ENCODE measurements at regions not wholly inside any gene's neighbourhood (a gene's known extent, or its start where the extent isn't known, plus 50 kb on each side); places are given as distances from the start of the nearest gene placed in this dataset.

DNA sequence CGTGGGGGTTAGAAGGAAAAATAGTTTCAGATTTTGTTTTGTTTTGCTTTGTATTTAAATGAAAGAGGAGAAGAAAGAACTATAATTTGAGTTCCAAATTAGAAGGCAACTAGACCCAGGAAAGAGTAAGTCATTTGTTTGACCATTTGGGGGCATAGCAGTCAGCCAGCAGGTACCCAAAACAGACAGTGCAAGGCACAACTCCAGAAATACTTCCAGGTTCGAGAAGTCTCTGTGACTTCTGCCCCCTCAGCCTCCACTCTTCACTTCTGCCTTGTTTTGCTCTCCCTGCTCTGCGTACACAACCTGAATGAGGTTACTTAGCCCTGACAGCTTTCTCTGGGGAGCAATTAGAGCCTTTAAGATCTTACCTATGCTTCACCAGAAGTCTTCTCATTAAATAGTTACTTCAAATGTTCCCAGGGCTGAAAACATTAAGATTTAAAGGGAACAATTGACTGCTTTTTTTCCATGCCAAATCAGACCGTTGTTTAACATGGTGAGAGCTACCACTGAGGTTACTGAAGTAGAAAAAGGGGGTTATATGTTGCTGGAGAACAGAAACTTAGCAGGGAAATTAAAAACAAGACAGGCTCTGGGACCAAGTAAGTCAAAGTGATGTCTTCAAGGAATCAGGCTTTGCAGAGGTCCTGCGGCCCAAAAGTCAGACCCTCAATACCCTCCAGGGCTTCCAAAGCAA is 216.9 kb downstream of the BCL11A start:
- Histone ChIP-seq H3K4me1 (ENCODE audit: control insufficient read depth, insufficient read depth, low read length) (no peaks in the 10 kb centered on the region), H3K27me3 (ENCODE audit: control insufficient read depth, insufficient read depth, low read length) (no peaks in the 10 kb centered on the region), H3K27ac (ENCODE audit: low read depth, low read length) (no peak overlapping the region), H3K36me3 (ENCODE audit: control insufficient read depth, insufficient read depth, low read length) (no peaks in the 10 kb centered on the region), H3K9ac (ENCODE audit: low read length) (no peak overlapping the region), H3K4me3 (ENCODE audit: low read length) (no peak overlapping the region)

DNA sequence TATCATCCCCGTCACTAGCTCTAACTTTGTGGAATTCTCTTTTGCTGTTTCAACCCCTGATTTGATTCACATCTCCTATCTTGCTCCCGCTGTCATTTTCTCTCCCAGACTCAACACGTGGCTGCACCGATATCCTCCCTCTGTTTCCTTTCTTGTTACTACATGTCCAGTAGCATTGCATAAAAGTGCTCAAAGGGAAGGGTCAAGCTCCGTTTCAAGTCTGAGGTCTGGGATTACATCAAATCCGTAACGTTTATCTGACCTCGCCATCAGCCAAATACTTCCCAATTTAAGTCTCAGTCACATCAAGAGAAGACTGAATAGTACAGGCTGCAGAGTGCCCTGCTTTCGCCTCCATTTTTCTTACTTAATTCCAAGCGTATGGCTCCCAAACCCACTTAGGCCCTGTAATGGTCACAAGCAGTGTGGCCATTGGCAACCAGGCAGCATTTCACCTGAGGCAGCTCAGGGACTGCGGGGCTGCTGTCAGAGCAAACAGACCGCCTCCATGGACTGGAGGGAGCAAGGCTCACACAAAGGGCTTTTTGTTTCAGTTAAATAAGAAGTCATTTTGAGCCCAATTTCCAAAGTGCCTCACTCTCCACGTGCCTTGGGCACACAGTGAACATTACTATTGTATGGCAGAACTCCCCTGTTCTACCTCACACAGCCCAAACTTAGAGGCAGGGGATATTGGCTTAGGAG is 217.8 kb downstream of the BCL11A start:
- no peaks in the 10 kb centered on the region for H3K27me3 ChIP-seq (ENCODE audit: control insufficient read depth, insufficient read depth, low read length)
- H3K4me1 ChIP-seq (ENCODE audit: control insufficient read depth, insufficient read depth, low read length): no peaks in the 10 kb centered on the region
- no peak overlapping the region for H3K4me3 ChIP-seq (ENCODE audit: low read length)
- H3K36me3 ChIP-seq (ENCODE audit: control insufficient read depth, insufficient read depth, low read length): no peaks in the 10 kb centered on the region
- no peak overlapping the region for H3K27ac ChIP-seq (ENCODE audit: low read depth, low read length)
- no peak overlapping the region for H3K9ac ChIP-seq (ENCODE audit: low read length)

DNA sequence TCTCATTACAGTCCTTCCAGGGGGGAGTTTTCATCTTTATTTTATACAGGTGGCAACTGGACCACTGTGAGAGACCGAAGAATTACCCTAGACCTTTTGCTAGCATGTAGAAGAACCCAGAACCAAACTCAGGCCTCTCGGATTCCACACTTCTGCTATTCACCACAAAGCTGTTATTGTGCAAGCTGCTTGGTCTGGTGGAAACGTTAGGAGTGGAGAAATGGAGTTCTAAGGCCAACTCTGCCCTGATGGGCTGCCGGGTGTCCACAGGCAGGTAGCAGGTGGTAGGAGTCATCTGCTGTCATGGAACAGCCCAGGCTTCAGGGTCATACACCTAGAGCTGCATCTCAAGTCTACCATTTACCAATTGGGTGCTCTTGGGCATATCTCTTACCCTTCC is 218.8 kb downstream of the BCL11A start:
- Histone ChIP-seq H3K9ac (ENCODE audit: low read length) (no peak overlapping the region), H3K4me3 (ENCODE audit: low read length) (no peak overlapping the region), H3K27me3 (ENCODE audit: control insufficient read depth, insufficient read depth, low read length) (no peaks in the 10 kb centered on the region), H3K4me1 (ENCODE audit: control insufficient read depth, insufficient read depth, low read length) (no peaks in the 10 kb centered on the region), H3K27ac (ENCODE audit: low read depth, low read length) (no peak overlapping the region), H3K36me3 (ENCODE audit: control insufficient read depth, insufficient read depth, low read length) (no peaks in the 10 kb centered on the region)

DNA sequence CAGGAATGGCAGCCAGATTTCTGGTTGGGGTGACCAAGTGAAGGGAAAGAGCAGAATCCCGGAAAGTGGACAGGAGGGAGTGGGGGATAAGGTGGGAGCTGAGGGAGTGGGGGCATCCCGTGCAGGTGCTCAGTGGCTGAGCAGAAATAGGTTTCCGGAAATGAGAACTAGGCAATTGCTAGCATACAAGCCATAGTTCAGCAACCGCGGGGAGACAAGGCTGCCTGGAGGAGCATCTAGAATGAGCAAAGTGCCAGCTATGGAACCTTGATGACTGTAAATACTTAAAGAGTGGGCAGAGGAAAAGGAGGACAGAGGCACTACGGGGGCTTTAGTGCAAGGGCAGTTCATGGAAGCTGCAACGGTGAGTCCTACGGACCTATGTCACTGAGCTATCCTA is 220.2 kb downstream of the BCL11A start:
- no peak overlapping the region for H3K9ac ChIP-seq (ENCODE audit: low read length)
- no peak overlapping the region for H3K27ac ChIP-seq (ENCODE audit: low read depth, low read length)
- H3K4me3 ChIP-seq (ENCODE audit: low read length): no peak overlapping the region
- no peaks in the 10 kb centered on the region for H3K36me3 ChIP-seq (ENCODE audit: control insufficient read depth, insufficient read depth, low read length)
- no peaks in the 10 kb centered on the region for H3K27me3 ChIP-seq (ENCODE audit: control insufficient read depth, insufficient read depth, low read length)
- no peaks in the 10 kb centered on the region for H3K4me1 ChIP-seq (ENCODE audit: control insufficient read depth, insufficient read depth, low read length)

DNA sequence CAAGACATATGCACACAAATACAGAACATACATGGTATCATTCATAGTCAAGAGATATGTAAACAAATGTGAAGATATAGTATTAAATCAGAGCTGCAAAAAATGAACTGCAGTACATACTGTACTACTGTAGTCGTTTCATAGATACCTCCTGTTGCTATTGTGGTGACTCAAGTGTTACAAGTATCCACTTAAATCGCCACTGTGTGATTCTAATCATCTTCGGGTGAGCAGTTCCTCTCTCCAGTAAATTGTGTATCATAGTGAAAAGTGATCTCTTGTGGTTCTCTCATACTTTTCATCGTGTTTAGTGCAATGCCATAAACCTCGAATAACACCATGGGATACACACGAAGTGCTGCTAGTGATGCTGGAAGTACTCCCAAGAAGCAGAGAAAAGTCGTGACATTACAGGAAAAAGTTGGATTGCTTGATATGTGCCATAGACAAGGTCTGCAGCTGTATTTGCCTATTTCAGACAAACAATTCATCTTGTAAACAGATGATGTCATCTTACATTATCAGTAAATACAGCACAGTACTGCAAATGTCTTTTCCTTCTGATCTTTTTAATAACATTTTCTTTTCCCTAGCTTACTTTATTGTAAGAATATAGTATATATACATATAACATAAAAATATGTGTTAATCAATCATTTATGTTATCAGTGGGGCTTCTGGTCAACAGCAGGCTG is 222.2 kb downstream of the BCL11A start:
- H3K27me3 ChIP-seq (ENCODE audit: control insufficient read depth, insufficient read depth, low read length): no peaks in the 10 kb centered on the region
- no peak overlapping the region for H3K27ac ChIP-seq (ENCODE audit: low read depth, low read length)
- H3K4me1 ChIP-seq (ENCODE audit: control insufficient read depth, insufficient read depth, low read length): no peaks in the 10 kb centered on the region
- no peak overlapping the region for H3K4me3 ChIP-seq (ENCODE audit: low read length)
- no peaks in the 10 kb centered on the region for H3K36me3 ChIP-seq (ENCODE audit: control insufficient read depth, insufficient read depth, low read length)
- H3K9ac ChIP-seq (ENCODE audit: low read length): no peak overlapping the region

DNA sequence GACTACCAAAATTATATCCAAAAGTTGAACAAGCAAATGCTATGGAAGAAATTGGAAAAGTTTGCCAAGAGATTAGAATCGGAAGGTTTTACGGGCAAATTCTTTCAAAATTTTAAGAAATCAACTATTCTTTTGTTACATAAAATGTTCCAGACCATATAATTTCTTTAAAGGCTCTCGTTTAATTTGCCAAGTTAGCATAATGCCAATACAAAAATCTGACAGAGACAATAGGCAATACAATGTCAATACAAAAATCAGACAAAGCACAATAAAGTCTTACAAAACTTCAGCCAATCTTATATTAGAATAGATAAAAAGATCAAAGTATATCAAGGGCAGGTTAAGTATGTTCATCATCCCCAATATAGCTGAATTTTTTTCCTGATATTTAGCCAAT is 224.2 kb downstream of the BCL11A start:
- H3K27ac ChIP-seq (ENCODE audit: low read depth, low read length): no peak overlapping the region
- H3K4me3 ChIP-seq (ENCODE audit: low read length): no peak overlapping the region
- no peaks in the 10 kb centered on the region for H3K36me3 ChIP-seq (ENCODE audit: control insufficient read depth, insufficient read depth, low read length)
- no peaks in the 10 kb centered on the region for H3K27me3 ChIP-seq (ENCODE audit: control insufficient read depth, insufficient read depth, low read length)
- no peaks in the 10 kb centered on the region for H3K4me1 ChIP-seq (ENCODE audit: control insufficient read depth, insufficient read depth, low read length)
- H3K9ac ChIP-seq (ENCODE audit: low read length): no peak overlapping the region

DNA sequence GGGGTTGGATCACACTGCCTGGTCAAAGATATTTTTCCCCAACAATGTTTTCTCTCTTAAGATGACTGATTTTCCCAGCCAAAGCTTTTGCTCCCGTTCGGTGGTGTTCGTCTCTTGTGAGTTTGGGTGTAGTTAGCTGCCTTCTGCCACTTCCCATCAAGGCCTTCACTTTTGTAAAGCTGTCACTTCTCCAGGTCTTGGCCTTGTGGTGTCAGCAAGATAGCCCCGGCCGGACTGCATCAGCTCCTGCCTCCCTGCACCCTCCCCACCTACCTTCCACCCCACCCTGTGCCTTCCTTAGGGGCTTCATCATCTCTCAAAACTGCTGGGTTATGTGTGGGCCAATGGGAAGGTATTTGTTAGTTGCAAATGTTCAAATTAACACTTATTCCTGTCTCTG is 228.9 kb downstream of the BCL11A start:
- Histone ChIP-seq H3K4me1 (ENCODE audit: control insufficient read depth, insufficient read depth, low read length) (no peaks in the 10 kb centered on the region), H3K9ac (ENCODE audit: low read length) (no peak overlapping the region), H3K36me3 (ENCODE audit: control insufficient read depth, insufficient read depth, low read length) (no peaks in the 10 kb centered on the region), H3K27ac (ENCODE audit: low read depth, low read length) (no peak overlapping the region), H3K27me3 (ENCODE audit: control insufficient read depth, insufficient read depth, low read length) (no peaks in the 10 kb centered on the region), H3K4me3 (ENCODE audit: low read length) (no peak overlapping the region)

DNA sequence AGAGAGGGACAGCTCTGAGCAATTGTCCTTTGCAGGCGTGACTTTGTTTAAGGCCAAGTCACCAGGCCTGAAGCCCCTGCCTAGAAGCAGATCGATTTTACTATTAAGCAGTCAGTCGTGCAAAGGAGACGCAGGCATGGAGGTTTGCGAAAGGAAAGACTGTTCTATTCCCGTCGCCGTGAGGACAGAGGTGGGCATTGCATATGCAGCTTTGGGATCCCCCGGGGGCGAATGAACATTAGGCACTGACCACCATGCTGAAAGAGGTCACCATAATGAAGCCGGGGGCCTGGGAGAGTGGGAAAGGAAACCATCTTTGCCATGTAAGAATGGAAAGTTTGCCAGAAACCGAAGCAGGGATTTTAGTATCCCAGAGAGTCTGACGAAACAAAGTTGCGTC is 231.6 kb downstream of the BCL11A start:
- Histone ChIP-seq H3K36me3 (ENCODE audit: control insufficient read depth, insufficient read depth, low read length) (no peaks in the 10 kb centered on the region), H3K9ac (ENCODE audit: low read length) (no peak overlapping the region), H3K27ac (ENCODE audit: low read depth, low read length) (no peak overlapping the region), H3K4me3 (ENCODE audit: low read length) (no peak overlapping the region), H3K27me3 (ENCODE audit: control insufficient read depth, insufficient read depth, low read length) (no peaks in the 10 kb centered on the region), H3K4me1 (ENCODE audit: control insufficient read depth, insufficient read depth, low read length) (no peaks in the 10 kb centered on the region)

DNA sequence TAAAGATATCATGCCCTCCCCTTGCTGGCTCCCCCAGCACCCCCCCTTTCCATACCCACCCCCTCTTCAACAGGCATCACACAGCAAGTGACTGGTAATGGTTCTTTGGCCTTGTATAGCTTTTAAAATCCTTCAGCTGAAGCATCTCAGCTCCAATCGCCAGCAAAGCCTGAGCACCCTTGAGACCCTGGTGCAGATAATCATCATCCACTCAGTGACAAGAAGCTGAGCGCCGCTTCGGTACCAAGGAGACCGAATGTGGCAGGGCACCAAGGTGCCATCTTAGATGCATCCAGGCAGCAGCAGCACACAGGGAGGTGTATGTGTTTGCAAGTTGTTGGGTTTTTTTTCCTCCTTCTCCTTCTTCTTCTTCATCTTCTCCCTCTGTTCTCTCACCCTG is 232.7 kb downstream of the BCL11A start:
- H3K27me3 ChIP-seq (ENCODE audit: control insufficient read depth, insufficient read depth, low read length): no peaks in the 10 kb centered on the region
- H3K27ac ChIP-seq (ENCODE audit: low read depth, low read length): no peak overlapping the region
- H3K4me3 ChIP-seq (ENCODE audit: low read length): no peak overlapping the region
- no peaks in the 10 kb centered on the region for H3K4me1 ChIP-seq (ENCODE audit: control insufficient read depth, insufficient read depth, low read length)
- H3K36me3 ChIP-seq (ENCODE audit: control insufficient read depth, insufficient read depth, low read length): no peaks in the 10 kb centered on the region
- no peak overlapping the region for H3K9ac ChIP-seq (ENCODE audit: low read length)

DNA sequence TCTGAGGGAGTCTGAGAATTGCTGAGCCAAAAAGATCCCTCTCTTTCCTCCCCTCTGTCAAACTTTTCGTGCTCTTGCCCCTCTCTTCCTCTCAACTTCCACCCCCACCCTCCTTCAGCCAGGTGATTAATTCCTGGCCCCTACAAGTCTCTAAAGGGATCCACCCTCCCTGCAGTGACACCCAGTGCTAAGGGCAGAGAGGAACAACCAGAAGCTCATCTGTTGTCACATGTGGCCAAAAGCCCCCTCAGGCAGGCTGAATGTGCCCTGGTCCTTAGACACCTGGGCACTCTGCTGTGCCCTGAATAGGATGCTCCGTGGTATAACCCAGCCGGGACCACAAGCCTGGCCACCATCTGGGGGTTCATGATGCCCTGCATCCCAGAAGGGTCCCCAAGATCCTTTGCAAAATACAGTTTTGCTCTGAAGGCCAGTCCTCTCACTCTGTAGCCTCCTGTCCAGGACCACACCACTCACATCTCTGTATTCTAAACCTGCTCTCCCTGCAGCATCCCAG is 234.4 kb downstream of the BCL11A start:
- no peak overlapping the region for H3K9ac ChIP-seq (ENCODE audit: low read length)
- H3K4me3 ChIP-seq (ENCODE audit: low read length): no peak overlapping the region
- H3K36me3 ChIP-seq (ENCODE audit: control insufficient read depth, insufficient read depth, low read length): no peaks in the 10 kb centered on the region
- H3K4me1 ChIP-seq (ENCODE audit: control insufficient read depth, insufficient read depth, low read length): no peaks in the 10 kb centered on the region
- H3K27ac ChIP-seq (ENCODE audit: low read depth, low read length): no peak overlapping the region
- H3K27me3 ChIP-seq (ENCODE audit: control insufficient read depth, insufficient read depth, low read length): no peaks in the 10 kb centered on the region

DNA sequence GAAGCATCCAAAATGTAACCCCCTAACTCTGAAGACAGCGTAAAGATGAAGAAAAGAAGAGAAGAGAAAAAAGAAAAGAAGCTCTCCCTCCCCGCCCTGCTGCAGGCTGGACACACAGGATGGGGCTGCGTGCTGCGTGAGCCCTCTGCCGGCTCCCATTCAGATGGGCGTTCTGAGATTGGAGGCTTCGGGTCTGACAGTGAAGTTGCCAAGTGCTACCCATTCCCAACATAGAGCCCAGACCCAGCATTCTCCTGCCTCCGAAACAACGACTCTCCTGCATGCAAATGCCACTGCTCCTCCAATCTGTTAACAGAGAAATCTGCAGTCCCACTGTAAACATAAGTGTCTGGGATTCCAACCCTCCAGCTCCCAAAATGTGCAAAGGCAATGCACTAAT is 234.9 kb downstream of the BCL11A start:
- H3K4me1 ChIP-seq (ENCODE audit: control insufficient read depth, insufficient read depth, low read length): no peaks in the 10 kb centered on the region
- no peak overlapping the region for H3K27ac ChIP-seq (ENCODE audit: low read depth, low read length)
- H3K4me3 ChIP-seq (ENCODE audit: low read length): no peak overlapping the region
- H3K27me3 ChIP-seq (ENCODE audit: control insufficient read depth, insufficient read depth, low read length): no peaks in the 10 kb centered on the region
- no peak overlapping the region for H3K9ac ChIP-seq (ENCODE audit: low read length)
- no peaks in the 10 kb centered on the region for H3K36me3 ChIP-seq (ENCODE audit: control insufficient read depth, insufficient read depth, low read length)

DNA sequence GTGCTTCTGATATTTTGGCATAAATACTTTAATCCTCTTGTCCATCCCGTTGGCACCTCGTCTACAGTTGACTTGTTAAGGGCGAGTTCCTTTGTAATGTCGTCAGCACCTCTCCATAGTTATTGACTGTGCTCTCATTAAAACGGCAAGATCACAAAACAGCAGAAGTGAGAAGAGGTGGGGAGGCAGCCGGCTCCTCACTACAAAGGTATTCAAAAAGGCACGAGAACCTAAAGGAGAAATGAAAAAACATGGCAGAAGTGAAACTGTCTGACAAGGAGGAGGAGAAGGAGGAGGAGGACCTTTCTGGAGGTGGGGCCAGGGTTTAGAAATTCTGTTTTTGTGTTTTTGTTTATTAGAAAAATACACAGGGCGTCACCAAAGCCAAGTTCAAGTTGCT is 235.6 kb downstream of the BCL11A start:
- H3K4me1 ChIP-seq (ENCODE audit: control insufficient read depth, insufficient read depth, low read length): no peaks in the 10 kb centered on the region
- no peak overlapping the region for H3K9ac ChIP-seq (ENCODE audit: low read length)
- H3K27ac ChIP-seq (ENCODE audit: low read depth, low read length): no peak overlapping the region
- H3K4me3 ChIP-seq (ENCODE audit: low read length): no peak overlapping the region
- H3K27me3 ChIP-seq (ENCODE audit: control insufficient read depth, insufficient read depth, low read length): no peaks in the 10 kb centered on the region
- no peaks in the 10 kb centered on the region for H3K36me3 ChIP-seq (ENCODE audit: control insufficient read depth, insufficient read depth, low read length)

Data from rectal smooth muscle tissue (tissue), 1 donor.